Brain microvascular endothelial cell (primary cell): ENCODE measurements at regions not wholly inside any gene's neighbourhood (a gene's known extent, or its start where the extent isn't known, plus 50 kb on each side); places are given as distances from the start of the nearest gene placed in this dataset.

Experiments
- DNase-seq: peaks from one replicate; pipeline ENCODE4 v3.0.0-alpha.2; 2020
- H3K27ac ChIP-seq: fragments of 250-450 bp; sonication (Bioruptor Pico); 2 replicates; pipeline ENCODE4 v1.5.1; 2020; ENCODE audit warnings: mild to moderate bottlenecking, moderate library complexity
- H3K27me3 ChIP-seq: fragments of 250-450 bp; sonication (Bioruptor Pico); replicated peaks from 2 replicates; pipeline ENCODE4 v1.5.1; 2020; ENCODE audit warnings: mild to moderate bottlenecking
- H3K36me3 ChIP-seq: fragments of 250-450 bp; sonication (Bioruptor Pico); replicated peaks from 2 replicates; pipeline ENCODE4 v1.5.1; 2020; ENCODE audit warnings: mild to moderate bottlenecking
- H3K4me3 ChIP-seq: 2 replicates; pipeline ENCODE4 v1.5.1; 2011; ENCODE audit warnings: low read depth, mild to moderate bottlenecking, control low read depth, low read length, moderate library complexity
- CTCF ChIP-seq: IDR thresholded peaks from 2 replicates; pipeline ENCODE4 v1.5.1; 2011; ENCODE audit warnings: low read depth, mild to moderate bottlenecking, moderate library complexity, low read length, control low read depth, inconsistent platforms; ENCODE audit errors: missing control alignments
- in situ Hi-C: cut with HindIII; loops from 2 replicates; pipeline ENCODE4 v1.10.0; 2017; ENCODE audit warnings: low sequenced_read_pairs, low pct_ligation_motif_present

- TF ChIP-seq CTCF, result no peak
- Histone ChIP-seq H3K36me3 (no peaks in the 10 kb centered on the region), H3K27ac (no peak overlapping the region), H3K4me3 (no peak overlapping the region), H3K27me3 (no peaks in the 10 kb centered on the region)
- in situ Hi-C loops, result no loop called here
- DNase-seq, result no peak
These were observed 421.1 kb upstream of the SORCS1 start for GRCh38 chr10:107585630-107586029.

GRCh38 chr10:107583974-107584373, 419.5 kb upstream of the SORCS1 start:
- no peaks in the 10 kb centered on the region for H3K27me3 ChIP-seq
- no peaks in the 10 kb centered on the region for H3K36me3 ChIP-seq
- in situ Hi-C loops, result no loop called here
- no peak overlapping the region for H3K27ac ChIP-seq
- H3K4me3 ChIP-seq, result no peak overlapping the region
- TF ChIP-seq CTCF, result no peak
- no peak for DNase-seq

- no peaks in the 10 kb centered on the region for H3K27me3 ChIP-seq
- no peaks in the 10 kb centered on the region for H3K36me3 ChIP-seq
- in situ Hi-C loops, result no loop called here
- no peak for TF ChIP-seq CTCF
- no peak for DNase-seq
- no peak overlapping the region for H3K4me3 ChIP-seq
- no peak overlapping the region for H3K27ac ChIP-seq
These were observed 415.5 kb upstream of the SORCS1 start for GRCh38 chr10:107579970-107580369.

GRCh38 chr10:107577221-107577620, 412.7 kb upstream of the SORCS1 start:
- DNase-seq, result no peak
- H3K36me3 ChIP-seq, result no peaks in the 10 kb centered on the region
- TF ChIP-seq CTCF, result no peak
- in situ Hi-C loops, result no loop called here
- H3K27ac ChIP-seq, result no peak overlapping the region
- H3K27me3 ChIP-seq, result no peaks in the 10 kb centered on the region
- no peak overlapping the region for H3K4me3 ChIP-seq

- no peaks in the 10 kb centered on the region for H3K27me3 ChIP-seq
- no peak overlapping the region for H3K27ac ChIP-seq
- no peaks in the 10 kb centered on the region for H3K36me3 ChIP-seq
- no peak for TF ChIP-seq CTCF
- in situ Hi-C loops, result no loop called here
- no peak for DNase-seq
- H3K4me3 ChIP-seq, result no peak overlapping the region
These were observed 412.2 kb upstream of the SORCS1 start for GRCh38 chr10:107576746-107577145.

GRCh38 chr10:107565014-107565413, 400.5 kb upstream of the SORCS1 start:
- DNase-seq, result no peak
- no peak overlapping the region for H3K4me3 ChIP-seq
- in situ Hi-C loops, result no loop called here
- no peaks in the 10 kb centered on the region for H3K36me3 ChIP-seq
- H3K27ac ChIP-seq, result no peak overlapping the region
- no peak for TF ChIP-seq CTCF
- no peaks in the 10 kb centered on the region for H3K27me3 ChIP-seq
